ENCODE measurements at regions not wholly inside any gene's neighbourhood (a gene's known extent, or its start where the extent isn't known, plus 50 kb on each side); places are given as distances from the start of the nearest gene placed in this dataset.

DNA sequence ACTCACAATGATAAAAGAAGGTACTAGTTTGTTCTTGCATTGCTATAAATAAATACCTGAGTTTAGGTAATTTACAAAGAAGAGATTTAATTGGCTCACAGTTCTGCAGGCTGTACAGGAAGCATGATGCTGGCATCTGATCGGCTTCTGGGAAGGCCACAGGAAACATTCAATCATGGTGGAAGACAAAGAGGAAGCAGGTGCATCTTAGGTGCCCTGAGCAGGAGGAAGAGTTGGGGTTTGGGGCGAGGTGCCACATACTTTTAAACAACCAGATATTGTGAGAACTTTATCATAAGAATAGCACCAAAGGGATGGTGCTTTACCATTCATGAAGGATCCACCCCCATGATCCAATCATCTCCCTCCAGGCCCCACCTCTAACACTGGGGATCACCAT is 752.6 kb upstream of the FLRT2 start:
- TF ChIP-seq CTCF (IDR thresholded peaks at IDR 0.05) (no peak), POLR2A (IDR thresholded peaks at IDR 0.05) (no peak)

Data from vagina (tissue), 2 donors.